H9 (cell line): ENCODE measurements at regions not wholly inside any gene's neighbourhood (a gene's known extent, or its start where the extent isn't known, plus 50 kb on each side); places are given as distances from the start of the nearest gene placed in this dataset.

Experiments used
- DNase-seq: peaks from one replicate; pipeline ENCODE4 v3.0.0-alpha.2; 2017
- H2AFZ ChIP-seq: one replicate; pipeline ENCODE4 v1.6.1; 2013; ENCODE audit warnings: mild to moderate bottlenecking, low read length, control low read depth, moderate library complexity
- H2AK5ac ChIP-seq: 2 replicates; pipeline ENCODE4 v1.6.1; 2013; ENCODE audit warnings: low read length, control low read depth, mixed read lengths; ENCODE audit not compliant: insufficient read length
- H2BK120ac ChIP-seq: one replicate; pipeline ENCODE4 v1.6.1; 2013; ENCODE audit warnings: low read depth, mild to moderate bottlenecking, low read length, control low read depth, inconsistent platforms; ENCODE audit not compliant: poor library complexity, severe bottlenecking
- H2BK12ac ChIP-seq: 2 replicates; pipeline ENCODE4 v1.6.1; 2013; ENCODE audit warnings: low read length, control low read depth, mixed read lengths, low read depth; ENCODE audit not compliant: insufficient read length
- H2BK15ac ChIP-seq: 2 replicates; pipeline ENCODE4 v1.6.1; 2013; ENCODE audit warnings: low read depth, low read length, control low read depth
- H2BK20ac ChIP-seq: one replicate; pipeline ENCODE4 v1.6.1; 2013; ENCODE audit warnings: low read depth, mild to moderate bottlenecking, low read length, control low read depth, inconsistent platforms; ENCODE audit not compliant: poor library complexity, severe bottlenecking
- H2BK5ac ChIP-seq: 2 replicates; pipeline ENCODE4 v1.6.1; 2013; ENCODE audit warnings: low read length, control low read depth, mixed read lengths; ENCODE audit not compliant: insufficient read length
- H3K14ac ChIP-seq: 2 replicates; pipeline ENCODE4 v1.6.1; 2013; ENCODE audit warnings: low read length, control low read depth; ENCODE audit not compliant: insufficient read depth
- H3K18ac ChIP-seq: 2 replicates; pipeline ENCODE4 v1.6.1; 2013; ENCODE audit warnings: low read depth, mild to moderate bottlenecking, mixed read lengths, low read length, control low read depth; ENCODE audit not compliant: insufficient read length
- H3K23ac ChIP-seq: 2 replicates; pipeline ENCODE4 v1.6.1; 2013; ENCODE audit warnings: low read length, control low read depth, mixed read lengths, low read depth; ENCODE audit not compliant: insufficient read length
- H3K23me2 ChIP-seq: 2 replicates; pipeline ENCODE4 v1.6.1; 2013; ENCODE audit warnings: low read depth, mild to moderate bottlenecking, mixed read lengths, low read length, control low read depth; ENCODE audit not compliant: insufficient read length, poor library complexity, severe bottlenecking
- H3K27ac ChIP-seq: 2 replicates; pipeline ENCODE4 v1.5.1; 2013; ENCODE audit warnings: low read length, control low read depth, mixed read lengths, low read depth; ENCODE audit not compliant: insufficient read length
- H3K27me3 ChIP-seq: 2 replicates; pipeline ENCODE4 v1.6.1; 2013; ENCODE audit warnings: low read length, control low read depth, inconsistent platforms; ENCODE audit not compliant: insufficient read depth
- H3K4ac ChIP-seq: 2 replicates; pipeline ENCODE4 v1.6.1; 2013; ENCODE audit warnings: low read depth, mild to moderate bottlenecking, control low read depth, inconsistent platforms, low read length, moderate library complexity
- H3K4me1 ChIP-seq: 2 replicates; pipeline ENCODE4 v1.6.1; 2013; ENCODE audit warnings: low read length, control low read depth, inconsistent platforms; ENCODE audit not compliant: insufficient read depth
- H3K4me2 ChIP-seq: 2 replicates; pipeline ENCODE4 v1.6.1; 2013; ENCODE audit warnings: low read length, control low read depth, mixed read lengths; ENCODE audit not compliant: insufficient read length, insufficient read depth
- H3K56ac ChIP-seq: 2 replicates; pipeline ENCODE4 v1.6.1; 2013; ENCODE audit warnings: low read depth, mild to moderate bottlenecking, mixed read lengths, low read length, control low read depth; ENCODE audit not compliant: insufficient read length
- H3K79me1 ChIP-seq: 2 replicates; pipeline ENCODE4 v1.6.1; 2013; ENCODE audit warnings: low read depth, mild to moderate bottlenecking, moderate library complexity, low read length, control low read depth, inconsistent platforms; ENCODE audit not compliant: insufficient read depth, poor library complexity, severe bottlenecking
- H3K79me2 ChIP-seq: 2 replicates; pipeline ENCODE4 v1.6.1; 2013; ENCODE audit warnings: low read length, control low read depth, inconsistent platforms; ENCODE audit not compliant: insufficient read depth
- H3K9ac ChIP-seq: 2 replicates; pipeline ENCODE4 v1.6.1; 2013; ENCODE audit warnings: low read length, control low read depth, mixed read lengths; ENCODE audit not compliant: insufficient read length; ENCODE audit errors: extremely low read depth
- H3K9me3 ChIP-seq: one replicate; pipeline ENCODE4 v1.6.1; 2013; ENCODE audit warnings: low read depth, low read length, inconsistent platforms; ENCODE audit not compliant: control insufficient read depth
- H3T11ph ChIP-seq: one replicate; pipeline ENCODE4 v1.6.1; 2013; ENCODE audit warnings: mild to moderate bottlenecking, low read length, control low read depth, inconsistent platforms
- H4K20me1 ChIP-seq: one replicate; pipeline ENCODE4 v1.6.1; 2013; ENCODE audit not compliant: control insufficient read depth, insufficient read length, insufficient read depth
- H4K5ac ChIP-seq: 2 replicates; pipeline ENCODE4 v1.6.1; 2013; ENCODE audit warnings: low read depth, mild to moderate bottlenecking, mixed read lengths, low read length, control low read depth; ENCODE audit not compliant: insufficient read length
- H4K8ac ChIP-seq: replicated peaks from 2 replicates; pipeline ENCODE4 v1.6.1; 2013; ENCODE audit warnings: low read length, control low read depth, mixed read lengths, low read depth; ENCODE audit not compliant: insufficient read length
- H4K91ac ChIP-seq: 2 replicates; pipeline ENCODE4 v1.6.1; 2013; ENCODE audit warnings: low read depth, mild to moderate bottlenecking, moderate library complexity, mixed read lengths, low read length, control low read depth; ENCODE audit not compliant: insufficient read length
- H3K27ac Mint-ChIP-seq, 3 experiments: 2 replicates in 2 of 3; 3 replicates in 1 of 3; pipeline ENCODE4 v1.8.0; 2020 to 2021; ENCODE audit warnings: mixed read lengths in 3 of 3, mild to moderate bottlenecking in 1 of 3, moderate library complexity in 1 of 3
- H3K27me3 Mint-ChIP-seq: 2 replicates; pipeline ENCODE4 v1.8.0; 2021; ENCODE audit warnings: low read depth, mild to moderate bottlenecking, moderate library complexity, mixed read lengths
- H3K36me3 Mint-ChIP-seq, 3 experiments: 2 replicates in 2 of 3; 3 replicates in 1 of 3; pipeline ENCODE4 v1.8.0; 2020 to 2021; ENCODE audit warnings: low read depth in 3 of 3, mixed read lengths in 3 of 3; ENCODE audit not compliant: insufficient read depth in 1 of 3
- H3K4me1 Mint-ChIP-seq, 2 experiments: 2 replicates each; pipeline ENCODE4 v1.8.0; 2020; ENCODE audit warnings: mixed read lengths in 2 of 2
- H3K4me3 Mint-ChIP-seq, 2 experiments: 2 replicates in 1 of 2; 3 replicates in 1 of 2; pipeline ENCODE4 v1.8.0; 2020 to 2021; ENCODE audit warnings: mild to moderate bottlenecking in 2 of 2, mixed read lengths in 2 of 2, moderate library complexity in 1 of 2
- H3K9me3 Mint-ChIP-seq, 2 experiments: 2 replicates in 1 of 2; 3 replicates in 1 of 2; pipeline ENCODE4 v1.8.0; 2020; ENCODE audit warnings: mild to moderate bottlenecking in 2 of 2, mixed read lengths in 2 of 2, moderate library complexity in 1 of 2
- WGBS: extraction: QIAGEN DNeasy Blood & Tissue Kit; methylation state at CpG from one replicate; pipeline ENCODE4 v1.1.7; 2013; ENCODE audit warnings: missing lambda C conversion rate, low lambda C conversion rate, mixed read lengths; ENCODE audit not compliant: insufficient read length; ENCODE audit errors: extremely low coverage; 5-methylcytosine and 5-hydroxymethylcytosine counted together
- TF ChIP-seq, protein P1 (sequence below): fragments of 200-600 bp; sonication (generic); conservative IDR thresholded peaks from 3 replicates; pipeline ENCODE4 v1.8.0; 2021; ENCODE audit warnings: antibody characterized with exemption, mild to moderate bottlenecking

DNA sequence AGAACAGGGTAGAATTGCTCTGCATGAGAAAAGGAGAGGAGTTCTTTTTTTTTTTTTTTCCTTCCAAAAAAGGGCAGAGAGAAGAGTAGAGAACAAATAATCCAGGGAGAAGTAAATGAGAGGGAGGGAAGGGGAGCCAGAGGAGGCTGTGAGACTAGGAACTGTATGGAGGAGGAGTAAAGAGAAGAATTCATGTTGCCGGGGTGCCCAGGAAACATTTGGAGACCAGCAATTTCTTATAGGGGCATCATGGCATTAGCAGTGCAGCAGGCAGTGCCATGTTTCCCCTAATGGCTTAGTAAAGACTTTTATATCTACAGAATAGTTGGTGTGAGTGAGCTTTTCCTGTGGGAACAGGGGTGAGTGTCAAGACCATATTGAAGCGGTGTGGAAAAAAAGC lies 86.4 kb upstream of the SESTD1 start:
- Mint-ChIP-seq H3K4me1 (peaks cover 5 to 10% of the 10 kb centered on the region in 2 experiments), H3K4me3 (no peak overlapping the region), H3K27ac (0 out of 7 replicates have a peak overlapping the region, but pooled peaks of 1 of the 3 experiments have one; percentile 13), H3K9me3 (no peaks in the 10 kb centered on the region), H3K36me3 (no peaks in the 10 kb centered on the region), H3K27me3 (no peaks in the 10 kb centered on the region; the same call in 1 of the 2 replicates)
- Histone ChIP-seq H3T11ph (no peak overlapping the region), H2BK20ac (no peak overlapping the region), H3K9ac (no peak overlapping the region), H4K20me1 (no peaks in the 10 kb centered on the region), H3K23me2 (no peaks in the 10 kb centered on the region), H3K4me1 (no peaks in the 10 kb centered on the region), H3K4me2 (no peak overlapping the region), H3K14ac (no peak overlapping the region), H2BK12ac (no peak overlapping the region), H3K9me3 (no peaks in the 10 kb centered on the region), H2AK5ac (no peak overlapping the region), H3K23ac (no peak overlapping the region), H3K27me3 (no peaks in the 10 kb centered on the region), H2BK5ac (no peak overlapping the region), H2AFZ (no peak overlapping the region), H3K27ac (no peak overlapping the region), H4K5ac (no peak overlapping the region), H4K8ac (no peak overlapping the region), H3K79me2 (no peaks in the 10 kb centered on the region), H3K56ac (no peak overlapping the region), H2BK120ac (no peak overlapping the region), H3K79me1 (no peaks in the 10 kb centered on the region), H4K91ac (no peak overlapping the region), H3K4ac (no peak overlapping the region), H2BK15ac (no peak overlapping the region), H3K18ac (no peak overlapping the region)
- no peak for DNase-seq
- WGBS: no CpG with 5 or more reads among the region's 2 CpGs
- TF ChIP-seq, protein P1, sequence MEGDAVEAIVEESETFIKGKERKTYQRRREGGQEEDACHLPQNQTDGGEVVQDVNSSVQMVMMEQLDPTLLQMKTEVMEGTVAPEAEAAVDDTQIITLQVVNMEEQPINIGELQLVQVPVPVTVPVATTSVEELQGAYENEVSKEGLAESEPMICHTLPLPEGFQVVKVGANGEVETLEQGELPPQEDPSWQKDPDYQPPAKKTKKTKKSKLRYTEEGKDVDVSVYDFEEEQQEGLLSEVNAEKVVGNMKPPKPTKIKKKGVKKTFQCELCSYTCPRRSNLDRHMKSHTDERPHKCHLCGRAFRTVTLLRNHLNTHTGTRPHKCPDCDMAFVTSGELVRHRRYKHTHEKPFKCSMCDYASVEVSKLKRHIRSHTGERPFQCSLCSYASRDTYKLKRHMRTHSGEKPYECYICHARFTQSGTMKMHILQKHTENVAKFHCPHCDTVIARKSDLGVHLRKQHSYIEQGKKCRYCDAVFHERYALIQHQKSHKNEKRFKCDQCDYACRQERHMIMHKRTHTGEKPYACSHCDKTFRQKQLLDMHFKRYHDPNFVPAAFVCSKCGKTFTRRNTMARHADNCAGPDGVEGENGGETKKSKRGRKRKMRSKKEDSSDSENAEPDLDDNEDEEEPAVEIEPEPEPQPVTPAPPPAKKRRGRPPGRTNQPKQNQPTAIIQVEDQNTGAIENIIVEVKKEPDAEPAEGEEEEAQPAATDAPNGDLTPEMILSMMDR: no peak
